ENCODE measurements at regions not wholly inside any gene's neighbourhood (a gene's known extent, or its start where the extent isn't known, plus 50 kb on each side); places are given as distances from the start of the nearest gene placed in this dataset.
A peak's percentile ranks its signal among the peaks of the same experiment; 100 is the strongest.
"Not testable (repeated sequence)": the region's sequence is repeated elsewhere in the genome, so short reads cannot be mapped to it uniquely, and the experiment has no call there.

- DNase-seq (ENCODE audit: low spot score) = no peak
These were observed 220.1 kb downstream of the IRS1 start for GRCh38 chr2:226579519-226579918.

GRCh38 chr2:226578879-226579278 lies 220.7 kb downstream of the IRS1 start:
- no peak for DNase-seq (ENCODE audit: low spot score)

GRCh38 chr2:226578373-226578772 lies 221.2 kb downstream of the IRS1 start:
- no peak for DNase-seq (ENCODE audit: low spot score)

- DNase-seq (ENCODE audit: low spot score) = no peak
These were observed 223.7 kb downstream of the IRS1 start for GRCh38 chr2:226575928-226576327.

- peak; percentile 34 for DNase-seq (ENCODE audit: low spot score)
These were observed 226.5 kb downstream of the IRS1 start for GRCh38 chr2:226573158-226573557.

GRCh38 chr2:226564667-226565066 lies 235.0 kb downstream of the IRS1 start:
- no peak for DNase-seq (ENCODE audit: low spot score)

- no peak for DNase-seq (ENCODE audit: low spot score)
These were observed 237.7 kb downstream of the IRS1 start for GRCh38 chr2:226561962-226562361.

GRCh38 chr2:226560325-226560724 lies 239.3 kb downstream of the IRS1 start:
- no peak for DNase-seq (ENCODE audit: low spot score)

GRCh38 chr2:226559536-226559935 lies 240.1 kb downstream of the IRS1 start:
- no peak for DNase-seq (ENCODE audit: low spot score)

GRCh38 chr2:226558418-226558817 lies 241.2 kb downstream of the IRS1 start:
- DNase-seq (ENCODE audit: low spot score) = no peak

- DNase-seq (ENCODE audit: low spot score) = no peak
These were observed 243.6 kb downstream of the IRS1 start for GRCh38 chr2:226556050-226556449.

GRCh38 chr2:226554701-226555100 lies 244.9 kb downstream of the IRS1 start:
- DNase-seq (ENCODE audit: low spot score) = no peak

- no peak for DNase-seq (ENCODE audit: low spot score)
These were observed 246.3 kb downstream of the IRS1 start for GRCh38 chr2:226553333-226553732.

- no peak for DNase-seq (ENCODE audit: low spot score)
These were observed 246.9 kb downstream of the IRS1 start for GRCh38 chr2:226552571-226553285.

- no peak for DNase-seq (ENCODE audit: low spot score)
These were observed 247.9 kb downstream of the IRS1 start for GRCh38 chr2:226551522-226552250.

GRCh38 chr2:226550801-226551200 lies 248.8 kb downstream of the IRS1 start:
- no peak for DNase-seq (ENCODE audit: low spot score)

GRCh38 chr2:226548732-226549131 lies 250.9 kb downstream of the IRS1 start:
- DNase-seq (ENCODE audit: low spot score) = no peak

GRCh38 chr2:226544596-226545210 lies 254.9 kb downstream of the IRS1 start:
- DNase-seq (ENCODE audit: low spot score) = no peak

- no peak for DNase-seq (ENCODE audit: low spot score)
These were observed 259.2 kb downstream of the IRS1 start for GRCh38 chr2:226540204-226540994.

- no peak for DNase-seq (ENCODE audit: low spot score)
These were observed 263.2 kb downstream of the IRS1 start for GRCh38 chr2:226536410-226536809.

GRCh38 chr2:226532976-226533375 lies 266.6 kb downstream of the IRS1 start:
- DNase-seq (ENCODE audit: low spot score) = not testable (repeated sequence)
